T47D (cell line): ENCODE measurements at regions not wholly inside any gene's neighbourhood (a gene's known extent, or its start where the extent isn't known, plus 50 kb on each side); places are given as distances from the start of the nearest gene placed in this dataset.

Source experiments
- DNase-seq, 2 experiments: peaks; one replicate each; pipeline versions ENCODE4 v3.0.0 to v3.0.0-alpha.2; 2011 to 2012; ENCODE audit warnings: low read depth in 1 of 2, low spot score in 1 of 2
- JUND ChIP-seq: IDR thresholded peaks from 2 replicates; pipeline ENCODE4 v1.6.1; 2012; ENCODE audit warnings: low read depth
- in situ Hi-C: cut with HindIII; loops from 2 replicates; pipeline ENCODE4 v1.10.0; 2016; ENCODE audit warnings: low sequenced_read_pairs, low pct_unique_long_range_greater_than_20kb

DNA sequence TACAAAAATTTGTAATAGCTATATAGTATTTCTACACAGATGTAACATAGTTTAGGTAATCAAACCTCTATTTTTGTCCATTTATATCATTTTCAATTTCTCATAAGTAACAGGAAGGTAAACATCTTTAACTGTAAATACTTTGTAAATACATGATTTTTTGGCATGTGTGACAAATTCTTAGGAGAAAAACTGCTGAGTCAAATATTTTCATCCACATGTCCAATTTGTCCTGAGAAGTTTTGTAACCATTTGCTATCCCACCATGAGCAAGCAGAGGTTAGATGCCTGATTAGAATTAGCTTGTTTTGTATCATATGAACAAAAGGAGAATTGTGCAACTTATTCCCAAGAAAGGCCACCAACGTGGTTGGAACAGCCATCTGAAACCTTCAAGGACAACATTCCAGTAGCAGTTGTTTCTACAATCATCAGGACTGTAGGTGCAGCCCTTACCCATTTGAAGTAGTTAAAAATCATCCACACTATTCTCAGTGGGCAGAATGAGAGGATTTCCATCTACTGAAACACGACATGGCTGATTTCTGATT is 139.6 kb upstream of the MPPED2 start:
- no peak for TF ChIP-seq JUND
- no peak for DNase-seq
- in situ Hi-C loops: no loop called here

DNA sequence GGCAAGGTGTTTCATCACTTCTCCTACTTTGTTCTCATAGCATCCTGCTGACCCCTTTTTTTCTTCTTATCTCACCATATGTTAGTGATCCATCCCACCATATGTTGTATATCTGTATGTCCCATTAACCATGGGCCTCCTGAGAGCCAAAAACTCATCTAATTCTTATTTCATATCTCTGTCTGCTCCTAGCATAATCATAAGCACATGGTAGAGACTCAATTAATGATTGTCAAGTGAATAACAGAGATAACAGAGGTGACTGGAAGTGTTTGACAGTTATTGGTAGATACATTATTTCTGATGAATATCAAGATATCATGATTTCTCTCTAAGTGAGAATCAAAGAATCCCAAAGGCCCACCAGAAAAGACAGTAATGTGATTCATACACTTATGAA is 138.1 kb upstream of the MPPED2 start:
- in situ Hi-C loops: no loop called here
- DNase-seq: no peak
- TF ChIP-seq JUND: no peak

DNA sequence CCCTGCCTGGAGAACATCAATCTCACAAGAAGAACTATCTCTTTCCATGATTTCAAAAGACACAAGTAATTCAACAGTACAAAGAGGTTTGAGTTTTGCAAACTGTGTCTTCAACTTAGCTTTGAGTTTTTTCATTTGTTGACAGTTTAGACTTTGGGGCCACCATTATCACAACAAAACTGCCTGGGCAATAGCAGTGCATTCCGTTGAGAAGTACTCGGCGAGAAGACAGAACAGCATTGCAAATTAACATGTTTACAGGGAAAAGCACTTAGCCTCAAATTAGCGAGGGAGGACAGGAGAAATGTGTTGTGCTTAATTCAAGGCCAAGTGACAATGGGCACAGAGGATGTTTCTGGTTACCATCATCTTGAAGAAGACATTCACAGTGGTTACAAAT is 133.2 kb upstream of the MPPED2 start:
- in situ Hi-C loops: no loop called here

DNA sequence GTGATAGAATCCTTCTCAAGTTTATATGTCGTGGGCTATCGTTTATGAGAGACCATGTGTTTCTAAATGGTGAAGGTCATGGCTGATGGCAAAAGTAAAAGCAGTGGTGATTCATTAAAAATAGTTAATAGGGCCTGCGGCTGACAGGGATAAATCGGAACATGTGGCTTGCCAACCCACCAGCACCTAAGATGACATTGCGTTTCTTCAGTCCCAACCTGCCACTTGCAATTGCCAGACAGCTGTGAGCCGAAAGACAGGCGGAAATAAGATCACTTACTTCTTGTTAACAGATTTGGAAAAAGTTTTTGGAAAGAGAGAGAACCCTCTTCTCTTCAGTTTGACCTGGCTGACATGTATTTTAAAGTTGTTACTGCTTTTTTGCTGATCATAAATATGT is 131.5 kb upstream of the MPPED2 start:
- in situ Hi-C loops: no loop called here
- no peak for TF ChIP-seq JUND
- no peak for DNase-seq

More for the DNA sequence above, 133.2 kb upstream of the MPPED2 start:
- no peak for TF ChIP-seq JUND
- no peak for DNase-seq

DNA sequence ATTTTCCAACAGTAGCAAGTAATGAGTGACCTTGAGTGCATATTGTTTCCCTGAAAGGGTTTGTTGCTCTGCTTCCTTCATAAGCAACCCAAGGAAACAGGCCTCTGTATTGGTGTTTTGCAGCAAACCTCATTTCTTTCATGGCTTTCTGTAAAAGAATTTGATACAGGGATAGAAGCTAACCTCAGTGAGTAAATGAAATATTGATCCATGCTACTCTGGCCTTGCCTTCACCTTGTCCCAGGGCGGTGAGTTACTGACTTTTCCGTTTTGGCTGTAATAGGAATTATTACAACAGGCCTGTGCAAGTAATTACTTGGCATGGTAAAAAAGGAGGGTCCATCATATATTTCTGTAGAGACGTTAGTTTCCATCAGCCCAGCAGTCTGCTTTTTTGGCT is 130.9 kb upstream of the MPPED2 start:
- TF ChIP-seq JUND: no peak
- DNase-seq: no peak
- in situ Hi-C loops: no loop called here

DNA sequence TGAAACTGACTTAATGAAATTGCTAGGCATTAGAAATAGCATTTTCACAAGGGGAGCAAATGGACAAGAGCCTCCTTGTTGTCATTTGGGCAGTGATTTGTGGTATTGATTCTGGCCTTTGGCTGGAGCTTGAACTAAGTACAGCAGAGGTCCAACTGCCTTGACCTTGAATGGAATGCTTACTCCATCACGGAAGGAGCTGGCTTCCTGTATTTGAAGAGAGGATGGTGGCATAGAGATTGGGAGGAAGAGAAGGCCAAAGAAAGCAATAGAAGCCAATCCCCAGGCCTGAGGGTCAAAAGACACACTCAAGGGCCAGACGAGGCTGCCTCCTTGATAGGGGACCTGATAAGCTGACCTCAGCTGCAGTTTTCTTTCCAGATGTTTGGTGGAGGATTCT is 126.6 kb upstream of the MPPED2 start:
- DNase-seq: peak in 1 of 2 experiments; percentile 80
- no peak for TF ChIP-seq JUND
- in situ Hi-C loops: no loop called here

DNA sequence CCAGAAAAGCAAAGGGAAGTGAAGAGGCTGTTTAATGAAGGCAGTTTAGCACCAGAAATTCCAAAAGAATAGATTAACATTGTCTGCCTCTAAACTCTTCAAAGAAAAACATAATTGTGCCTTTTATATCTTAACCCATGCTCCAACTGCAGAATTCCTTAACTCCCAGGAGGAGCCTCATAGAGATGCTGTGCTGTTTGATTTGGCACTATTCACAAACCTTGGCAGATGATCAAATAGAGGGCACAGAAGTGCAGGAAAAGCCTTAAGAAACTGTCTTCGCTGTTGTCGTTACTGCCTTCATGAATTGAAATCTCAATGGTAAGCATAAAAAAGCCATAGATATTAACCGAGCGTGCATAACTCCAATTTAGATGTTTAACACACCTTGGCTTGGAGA is 124.1 kb upstream of the MPPED2 start:
- DNase-seq: peak in 1 of 2 experiments; percentile 39
- no peak for TF ChIP-seq JUND
- in situ Hi-C loops: no loop called here

DNA sequence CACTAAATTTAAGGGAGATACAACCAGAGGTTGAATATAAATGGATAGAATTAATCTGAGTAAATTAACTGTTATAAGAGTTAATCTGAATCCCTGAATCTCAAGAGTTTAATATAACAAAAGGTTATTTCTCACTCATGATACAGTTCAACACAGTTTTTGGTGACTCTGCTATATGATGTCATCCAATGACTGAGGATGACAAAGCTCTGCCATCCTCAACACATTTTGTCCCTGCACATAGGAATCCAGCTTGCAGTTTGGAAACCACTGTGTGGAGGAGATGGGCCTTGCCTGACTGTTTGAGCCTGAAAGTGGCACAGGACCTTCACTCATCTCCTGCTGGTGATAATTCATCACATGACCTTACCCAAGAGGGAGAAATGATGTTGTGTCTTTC is 121.0 kb upstream of the MPPED2 start:
- TF ChIP-seq JUND: no peak
- in situ Hi-C loops: no loop called here
- no peak for DNase-seq

DNA sequence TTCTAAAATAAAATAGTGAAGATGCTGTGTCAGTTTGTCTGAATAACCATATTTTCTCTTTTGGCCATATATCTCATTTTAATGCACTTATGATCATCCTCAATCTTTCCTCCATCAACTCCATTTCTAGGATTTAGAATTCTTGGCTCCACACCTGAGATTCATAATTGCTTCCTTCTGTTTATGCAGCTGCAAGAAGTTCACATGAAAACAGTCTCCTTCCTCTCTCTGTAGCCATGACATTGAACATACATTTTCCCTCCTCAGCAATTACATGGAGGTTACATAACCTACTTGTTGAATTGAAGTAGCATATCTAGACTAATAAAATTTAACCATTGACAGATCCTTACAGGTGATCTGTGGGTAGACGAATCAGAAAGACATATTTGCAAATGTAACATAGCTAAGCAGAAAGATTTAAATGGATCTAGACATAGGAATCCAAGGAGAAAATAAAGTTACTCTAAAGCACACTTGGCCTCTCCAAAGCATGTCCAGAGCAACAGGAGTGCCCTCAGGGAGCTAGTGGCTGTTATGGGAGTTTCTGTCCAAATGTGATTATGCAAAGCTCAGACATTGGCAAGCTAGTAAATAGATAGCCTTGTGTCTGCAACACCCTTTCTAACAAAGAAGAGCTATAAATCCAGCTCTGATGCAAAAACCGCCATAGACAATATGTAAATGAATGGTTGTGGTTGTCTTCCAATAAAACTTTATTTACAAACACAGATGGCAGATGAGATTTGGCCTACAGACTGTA is 119.9 kb upstream of the MPPED2 start:
- no peak for TF ChIP-seq JUND
- DNase-seq: peak in 1 of 2 experiments; percentile 14
- in situ Hi-C loops: no loop called here

DNA sequence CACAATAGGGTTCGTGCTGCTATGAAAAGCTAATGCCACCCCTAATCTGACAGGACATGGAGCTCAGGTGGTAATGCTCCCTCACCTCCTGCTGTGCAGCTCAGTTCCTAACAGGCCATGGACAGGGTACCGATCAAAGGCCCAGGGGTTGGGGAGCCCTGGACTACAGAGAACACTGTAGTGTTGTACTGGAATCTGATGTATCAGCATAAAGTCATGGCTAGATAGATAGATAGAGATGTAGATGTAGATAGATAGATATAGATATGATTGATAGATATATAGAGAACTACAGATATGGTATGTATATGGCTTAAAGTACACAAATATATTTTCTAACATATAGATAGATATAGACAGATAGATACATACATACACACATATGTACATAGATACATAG is 112.3 kb upstream of the MPPED2 start:
- in situ Hi-C loops: no loop called here
- no peak for TF ChIP-seq JUND
- DNase-seq: no peak

DNA sequence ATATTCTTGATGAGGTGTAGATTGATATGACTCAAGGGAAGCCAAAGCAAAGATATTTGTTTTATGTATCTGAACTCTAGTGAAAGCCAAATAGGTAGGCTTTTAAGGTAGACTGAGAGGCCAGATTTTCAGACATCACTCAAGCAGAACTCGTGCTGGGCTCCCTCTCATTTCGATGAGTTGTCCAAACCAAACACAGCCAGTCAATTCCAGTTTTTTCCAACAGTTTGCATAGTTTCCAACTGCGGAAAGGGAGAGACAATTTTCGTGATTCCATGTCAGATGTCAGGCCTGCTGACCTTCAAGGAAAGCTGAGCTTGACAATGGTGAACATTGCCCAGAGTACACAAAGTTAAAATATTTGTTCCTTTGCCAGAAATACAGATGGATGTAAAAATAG is 110.9 kb upstream of the MPPED2 start:
- TF ChIP-seq JUND: no peak
- in situ Hi-C loops: no loop called here
- DNase-seq: no peak

DNA sequence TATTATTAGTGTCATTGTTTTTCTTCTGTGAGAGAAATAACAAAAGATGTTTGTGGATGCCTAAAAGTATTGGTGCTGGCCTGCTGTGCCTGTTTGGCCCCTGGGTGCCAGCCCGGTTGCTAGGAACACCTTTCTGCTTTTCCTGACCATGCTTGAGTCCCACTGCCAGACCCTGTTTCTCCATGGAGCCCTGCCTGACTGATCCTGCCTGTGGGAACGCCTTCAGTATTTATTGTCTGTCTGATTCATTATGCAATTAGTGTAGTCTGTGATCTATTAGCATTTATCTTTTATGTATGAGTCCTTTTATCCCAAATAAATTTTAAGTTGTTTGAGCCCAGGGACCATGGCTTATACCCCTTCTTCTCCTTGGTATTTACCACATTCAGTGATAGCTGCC is 98.6 kb upstream of the MPPED2 start:
- no peak for DNase-seq
- TF ChIP-seq JUND: no peak
- in situ Hi-C loops: no loop called here

DNA sequence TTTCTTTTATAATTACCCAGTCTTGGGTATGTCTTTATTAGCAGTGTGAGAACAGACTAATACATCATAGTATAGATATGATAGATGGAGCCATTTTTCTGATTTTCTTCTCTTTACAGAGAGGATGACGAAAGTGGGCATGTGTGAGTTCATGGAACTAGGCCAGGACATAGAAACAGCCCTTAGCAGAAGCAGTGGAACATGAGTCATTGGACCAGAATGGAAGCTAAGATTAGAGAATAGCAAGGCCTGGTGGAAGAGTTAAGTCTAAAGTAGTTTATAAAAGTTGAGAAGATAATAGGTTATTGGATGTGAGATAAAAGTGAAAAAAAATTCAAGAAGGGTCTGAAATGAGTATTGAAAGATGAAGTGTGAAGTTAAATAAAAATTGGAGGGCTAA is 97.0 kb upstream of the MPPED2 start:
- in situ Hi-C loops: no loop called here
- DNase-seq: no peak
- TF ChIP-seq JUND: no peak

DNA sequence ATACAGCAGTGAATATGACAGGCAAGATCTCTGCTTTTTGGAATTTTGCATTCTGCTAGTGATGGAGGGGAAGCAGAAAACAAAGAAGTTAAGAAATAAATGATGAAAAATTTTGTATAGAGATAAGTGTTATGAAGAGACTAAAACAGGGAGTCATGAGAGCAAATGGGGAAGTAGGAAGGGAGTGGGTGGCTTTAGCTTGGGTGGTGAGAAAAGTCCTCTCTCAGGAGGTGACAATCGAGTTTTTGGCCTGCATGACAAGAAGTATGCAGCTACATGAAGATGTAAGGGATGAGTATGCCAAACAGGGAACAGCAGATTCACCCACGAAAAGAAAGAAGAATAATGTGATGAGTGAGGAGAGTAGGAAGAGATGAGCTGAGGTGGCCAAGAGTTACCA is 80.7 kb upstream of the MPPED2 start:
- in situ Hi-C loops: no loop called here
- DNase-seq: no peak
- no peak for TF ChIP-seq JUND
